22Rv1 (cell line): ENCODE measurements at regions not wholly inside any gene's neighbourhood (a gene's known extent, or its start where the extent isn't known, plus 50 kb on each side); places are given as distances from the start of the nearest gene placed in this dataset.

Experiments
- H3K27ac ChIP-seq: fragments of 450-650 bp; 2 replicates; pipeline ENCODE4 v1.5.1; 2017
- CTCF ChIP-seq: fragments of 450-650 bp; IDR thresholded peaks from 2 replicates; pipeline ENCODE4 v1.5.1; 2017; ENCODE audit warnings: mild to moderate bottlenecking
- ZFX ChIP-seq: fragments of 450-650 bp; IDR thresholded peaks from 2 replicates; pipeline ENCODE4 v1.6.1; 2017; ENCODE audit warnings: antibody characterized with exemption, borderline replicate concordance

- TF ChIP-seq ZFX (no peak), CTCF (no peak)
- H3K27ac ChIP-seq: no peak overlapping the region
These were observed 64.2 kb upstream of the MME start for GRCh38 chr3:155015776-155016436.

DNA sequence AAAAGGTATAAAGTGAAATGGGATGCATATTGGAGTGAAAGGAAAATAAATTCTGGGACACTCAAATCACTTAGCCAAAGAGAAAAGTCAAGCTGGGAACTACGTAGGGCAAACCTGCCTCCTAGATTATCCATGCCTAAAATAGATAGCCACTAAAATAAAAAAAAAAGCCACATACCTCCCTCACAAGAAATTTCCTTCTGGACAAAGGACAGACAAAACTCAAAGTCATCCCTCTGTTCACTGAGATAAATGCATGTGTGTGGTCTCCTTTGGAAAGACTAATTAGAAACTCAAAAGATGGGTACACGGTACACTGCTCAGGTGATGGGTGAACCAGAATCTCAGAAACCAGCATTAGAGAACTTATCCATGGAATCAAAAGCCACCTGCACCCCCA lies 65.2 kb upstream of the MME start:
- TF ChIP-seq ZFX: no peak
- TF ChIP-seq CTCF: no peak

GRCh38 chr3:155013427-155013826 lies 66.7 kb upstream of the MME start:
- H3K27ac ChIP-seq: no peak overlapping the region
- TF ChIP-seq CTCF (no peak), ZFX (no peak)

More for the DNA sequence above, 65.2 kb upstream of the MME start:
- H3K27ac ChIP-seq: no peak overlapping the region

GRCh38 chr3:155012584-155012983 lies 67.5 kb upstream of the MME start:
- TF ChIP-seq CTCF (no peak), ZFX (no peak)
- no peak overlapping the region for H3K27ac ChIP-seq

DNA sequence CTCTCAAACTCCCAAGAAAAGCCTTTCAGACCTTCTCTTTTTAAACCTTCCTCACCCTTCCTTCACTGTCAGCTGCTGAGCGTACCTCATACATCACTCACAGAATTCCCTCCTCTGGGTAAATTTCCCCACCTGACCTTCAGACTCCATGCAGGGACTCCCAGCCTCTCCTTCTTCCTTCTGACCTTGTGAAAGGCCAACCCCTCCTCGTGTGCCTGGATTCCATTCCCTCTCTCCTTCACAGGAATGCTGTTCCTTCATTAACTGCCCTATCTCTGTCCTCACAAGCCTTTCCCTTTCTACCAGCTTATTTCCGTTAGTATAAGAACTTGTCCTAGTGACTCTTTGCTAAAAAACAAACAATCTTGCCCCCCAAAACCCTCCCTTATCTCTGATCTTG lies 69.7 kb upstream of the MME start:
- H3K27ac ChIP-seq: no peak overlapping the region
- TF ChIP-seq CTCF: no peak
- TF ChIP-seq ZFX: no peak

- H3K27ac ChIP-seq: no peak overlapping the region
These were observed 70.9 kb upstream of the MME start for GRCh38 chr3:155009217-155009616.

DNA sequence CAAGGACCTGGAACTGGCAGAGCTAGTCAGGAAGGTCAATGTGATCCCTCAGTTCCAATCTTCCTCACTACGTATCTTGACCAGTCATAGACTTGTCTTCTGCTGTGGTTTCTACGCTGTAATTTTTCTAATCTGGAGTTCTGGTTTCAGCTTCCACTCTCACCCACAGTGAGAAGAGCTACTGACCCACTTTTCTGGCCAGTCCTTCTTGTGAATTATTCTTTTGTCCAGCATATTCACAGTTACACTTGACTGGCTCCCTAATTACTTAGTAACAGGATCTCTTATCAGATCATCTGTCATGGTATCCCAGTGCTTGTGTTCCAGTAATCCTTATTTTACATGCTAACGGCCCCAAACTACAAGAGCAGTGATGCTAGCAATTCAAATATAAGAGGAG lies 72.4 kb upstream of the MME start:
- TF ChIP-seq CTCF (no peak), ZFX (no peak)
- H3K27ac ChIP-seq: no peak overlapping the region

More at GRCh38 chr3:155009217-155009616, 70.9 kb upstream of the MME start:
- TF ChIP-seq ZFX (no peak), CTCF (no peak)
